GM12892 (cell line): ENCODE measurements at regions not wholly inside any gene's neighbourhood (a gene's known extent, or its start where the extent isn't known, plus 50 kb on each side); places are given as distances from the start of the nearest gene placed in this dataset.

Experiments used
- POLR2A ChIP-seq: IDR thresholded peaks from 2 replicates; pipeline ENCODE4 v1.6.1; 2011; ENCODE audit warnings: low read depth, low read length, control low read depth
- POLR2AphosphoS5 ChIP-seq: IDR thresholded peaks from 2 replicates; pipeline ENCODE4 v1.6.1; 2011; ENCODE audit warnings: low read depth, low read length, control low read depth

DNA sequence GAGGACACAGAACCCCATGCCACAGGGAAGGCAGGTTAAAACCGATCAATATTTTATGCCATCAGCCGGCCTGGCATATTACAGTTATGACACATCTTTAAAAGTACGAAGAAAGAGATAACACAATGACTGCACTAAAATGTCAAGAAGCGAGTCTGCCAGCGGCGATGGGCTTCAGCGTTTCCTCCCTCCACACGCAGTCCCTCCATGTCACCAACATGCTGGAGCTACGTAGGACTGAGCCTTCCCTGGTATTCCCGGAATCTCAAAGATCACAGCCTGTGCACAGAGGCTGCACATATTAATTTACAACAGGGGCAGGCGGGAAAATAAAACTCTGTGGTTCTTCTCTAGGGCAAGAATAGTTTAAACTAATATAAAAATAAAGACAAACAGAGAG is 257.7 kb downstream of the IRX1 start:
- TF ChIP-seq POLR2A (no peak), POLR2AphosphoS5 (no peak)
